ENCODE measurements at regions not wholly inside any gene's neighbourhood (a gene's known extent, or its start where the extent isn't known, plus 50 kb on each side); places are given as distances from the start of the nearest gene placed in this dataset.

DNA sequence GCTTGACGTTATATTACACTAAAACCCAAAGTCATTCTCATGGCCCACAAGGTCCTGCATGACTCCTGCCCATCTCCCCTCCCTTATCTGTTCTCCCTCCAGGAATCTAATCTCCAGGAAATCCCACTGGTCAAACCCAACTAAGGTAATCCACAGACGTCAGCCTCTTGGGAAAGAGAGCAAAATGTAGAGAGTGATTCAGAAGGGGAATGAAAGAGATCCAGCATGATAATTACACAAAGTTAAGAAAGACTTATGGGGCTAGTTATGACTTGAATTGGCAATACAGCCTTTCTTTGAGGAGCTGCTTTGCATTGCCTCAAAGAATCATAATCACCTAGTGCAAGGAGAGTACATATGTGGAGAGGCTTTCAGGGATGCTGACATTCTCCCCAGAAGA, 137.8 kb upstream of the MYRIP start:
- Histone ChIP-seq H3K4me2 (ENCODE audit: low read length) (no peak overlapping the region), H3K9ac (ENCODE audit: low read length) (no peak overlapping the region), H3K4me3 (ENCODE audit: low read length) (no peak overlapping the region), H4K20me1 (ENCODE audit: insufficient read depth) (no peaks in the 10 kb centered on the region), H3K79me2 (replicated peaks; ENCODE audit: insufficient read depth, low read length) (no peaks in the 10 kb centered on the region), H2AFZ (ENCODE audit: low read depth, low read length) (no peak overlapping the region), H3K36me3 (ENCODE audit: insufficient read depth, low read length) (no peaks in the 10 kb centered on the region), H3K27ac (ENCODE audit: low read length) (no peak overlapping the region), H3F3A (ENCODE audit: insufficient read depth, low read length, poor library complexity, severe bottlenecking) (no peaks in the 10 kb centered on the region), H3K27me3 (ENCODE audit: insufficient read depth, low read depth, low read length) (no peaks in the 10 kb centered on the region), H3K9me2 (ENCODE audit: insufficient read depth, low read length) (no peaks in the 10 kb centered on the region), H3K9me3 (ENCODE audit: low read length) (no peaks in the 10 kb centered on the region)
- TF ChIP-seq TAF1 (IDR thresholded peaks at IDR 0.05; ENCODE audit: low read depth) (no peak), EP300 (conservative IDR thresholded peaks at IDR 0.05; ENCODE audit: poor library complexity, severe bottlenecking) (no peak), RAD21 (conservative IDR thresholded peaks at IDR 0.05) (no peak), POLR2AphosphoS5 (IDR thresholded peaks at IDR 0.05) (no peak), EZH2 (IDR thresholded peaks at IDR 0.05; ENCODE audit: borderline replicate concordance, insufficient read depth, low read length, poor library complexity, severe bottlenecking) (no peak), MXI1 (conservative IDR thresholded peaks at IDR 0.05; ENCODE audit: poor library complexity, severe bottlenecking) (no peak), SMC3 (conservative IDR thresholded peaks at IDR 0.05; ENCODE audit: poor library complexity) (no peak)
- TF ChIP-seq, protein P1, sequence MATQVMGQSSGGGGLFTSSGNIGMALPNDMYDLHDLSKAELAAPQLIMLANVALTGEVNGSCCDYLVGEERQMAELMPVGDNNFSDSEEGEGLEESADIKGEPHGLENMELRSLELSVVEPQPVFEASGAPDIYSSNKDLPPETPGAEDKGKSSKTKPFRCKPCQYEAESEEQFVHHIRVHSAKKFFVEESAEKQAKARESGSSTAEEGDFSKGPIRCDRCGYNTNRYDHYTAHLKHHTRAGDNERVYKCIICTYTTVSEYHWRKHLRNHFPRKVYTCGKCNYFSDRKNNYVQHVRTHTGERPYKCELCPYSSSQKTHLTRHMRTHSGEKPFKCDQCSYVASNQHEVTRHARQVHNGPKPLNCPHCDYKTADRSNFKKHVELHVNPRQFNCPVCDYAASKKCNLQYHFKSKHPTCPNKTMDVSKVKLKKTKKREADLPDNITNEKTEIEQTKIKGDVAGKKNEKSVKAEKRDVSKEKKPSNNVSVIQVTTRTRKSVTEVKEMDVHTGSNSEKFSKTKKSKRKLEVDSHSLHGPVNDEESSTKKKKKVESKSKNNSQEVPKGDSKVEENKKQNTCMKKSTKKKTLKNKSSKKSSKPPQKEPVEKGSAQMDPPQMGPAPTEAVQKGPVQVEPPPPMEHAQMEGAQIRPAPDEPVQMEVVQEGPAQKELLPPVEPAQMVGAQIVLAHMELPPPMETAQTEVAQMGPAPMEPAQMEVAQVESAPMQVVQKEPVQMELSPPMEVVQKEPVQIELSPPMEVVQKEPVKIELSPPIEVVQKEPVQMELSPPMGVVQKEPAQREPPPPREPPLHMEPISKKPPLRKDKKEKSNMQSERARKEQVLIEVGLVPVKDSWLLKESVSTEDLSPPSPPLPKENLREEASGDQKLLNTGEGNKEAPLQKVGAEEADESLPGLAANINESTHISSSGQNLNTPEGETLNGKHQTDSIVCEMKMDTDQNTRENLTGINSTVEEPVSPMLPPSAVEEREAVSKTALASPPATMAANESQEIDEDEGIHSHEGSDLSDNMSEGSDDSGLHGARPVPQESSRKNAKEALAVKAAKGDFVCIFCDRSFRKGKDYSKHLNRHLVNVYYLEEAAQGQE (IDR thresholded peaks at IDR 0.05; ENCODE audit: borderline replicate concordance): no peak
- TF ChIP-seq, protein P2, sequence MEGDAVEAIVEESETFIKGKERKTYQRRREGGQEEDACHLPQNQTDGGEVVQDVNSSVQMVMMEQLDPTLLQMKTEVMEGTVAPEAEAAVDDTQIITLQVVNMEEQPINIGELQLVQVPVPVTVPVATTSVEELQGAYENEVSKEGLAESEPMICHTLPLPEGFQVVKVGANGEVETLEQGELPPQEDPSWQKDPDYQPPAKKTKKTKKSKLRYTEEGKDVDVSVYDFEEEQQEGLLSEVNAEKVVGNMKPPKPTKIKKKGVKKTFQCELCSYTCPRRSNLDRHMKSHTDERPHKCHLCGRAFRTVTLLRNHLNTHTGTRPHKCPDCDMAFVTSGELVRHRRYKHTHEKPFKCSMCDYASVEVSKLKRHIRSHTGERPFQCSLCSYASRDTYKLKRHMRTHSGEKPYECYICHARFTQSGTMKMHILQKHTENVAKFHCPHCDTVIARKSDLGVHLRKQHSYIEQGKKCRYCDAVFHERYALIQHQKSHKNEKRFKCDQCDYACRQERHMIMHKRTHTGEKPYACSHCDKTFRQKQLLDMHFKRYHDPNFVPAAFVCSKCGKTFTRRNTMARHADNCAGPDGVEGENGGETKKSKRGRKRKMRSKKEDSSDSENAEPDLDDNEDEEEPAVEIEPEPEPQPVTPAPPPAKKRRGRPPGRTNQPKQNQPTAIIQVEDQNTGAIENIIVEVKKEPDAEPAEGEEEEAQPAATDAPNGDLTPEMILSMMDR (IDR thresholded peaks at IDR 0.05; ENCODE audit: poor library complexity, severe bottlenecking): no peak

DNA sequence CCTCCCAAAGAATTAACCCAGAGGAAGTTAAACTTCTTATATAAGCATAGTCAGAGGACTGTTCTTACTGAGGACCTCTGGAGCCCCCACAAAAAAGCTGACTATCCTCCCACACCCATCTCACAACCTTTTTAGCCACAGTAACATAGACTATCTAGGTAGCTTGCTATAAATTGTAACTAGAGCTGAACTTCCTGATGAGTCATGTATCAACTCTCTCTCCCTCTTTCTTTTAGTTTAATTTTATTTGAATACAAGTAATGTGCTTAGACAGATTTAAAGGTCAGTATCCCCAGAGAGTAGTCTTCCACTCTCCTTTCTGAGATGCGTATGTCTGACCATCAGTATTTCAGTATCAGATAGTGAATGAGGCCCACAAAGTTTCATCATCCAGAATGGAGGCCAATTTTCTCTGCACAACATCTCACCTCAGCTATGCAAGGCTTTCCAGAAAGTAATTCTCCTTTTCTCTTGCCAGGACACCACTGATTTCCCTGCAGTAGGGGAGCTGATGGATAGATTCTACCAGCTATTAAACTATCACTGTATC, 104.0 kb upstream of the MYRIP start:
- H3F3A ChIP-seq (ENCODE audit: insufficient read depth, low read length, poor library complexity, severe bottlenecking): no peaks in the 10 kb centered on the region
- no peaks in the 10 kb centered on the region for H3K9me2 ChIP-seq (ENCODE audit: insufficient read depth, low read length)
- H3K27ac ChIP-seq (ENCODE audit: low read length): no peak overlapping the region
- H4K20me1 ChIP-seq (ENCODE audit: insufficient read depth): no peaks in the 10 kb centered on the region
- no peak overlapping the region for H3K4me2 ChIP-seq (ENCODE audit: low read length)
- no peak overlapping the region for H2AFZ ChIP-seq (ENCODE audit: low read depth, low read length)
- no peak overlapping the region for H3K9ac ChIP-seq (ENCODE audit: low read length)
- H3K79me2 ChIP-seq (replicated peaks; ENCODE audit: insufficient read depth, low read length): no peaks in the 10 kb centered on the region
- no peaks in the 10 kb centered on the region for H3K36me3 ChIP-seq (ENCODE audit: insufficient read depth, low read length)
- no peaks in the 10 kb centered on the region for H3K27me3 ChIP-seq (ENCODE audit: insufficient read depth, low read depth, low read length)
- no peak overlapping the region for H3K4me3 ChIP-seq (ENCODE audit: low read length)
- TF ChIP-seq, protein P1 (IDR thresholded peaks at IDR 0.05; ENCODE audit: borderline replicate concordance): no peak
- TF ChIP-seq TAF1 (IDR thresholded peaks at IDR 0.05; ENCODE audit: low read depth) (no peak), SMC3 (conservative IDR thresholded peaks at IDR 0.05; ENCODE audit: poor library complexity) (no peak), EP300 (conservative IDR thresholded peaks at IDR 0.05; ENCODE audit: poor library complexity, severe bottlenecking) (no peak), MXI1 (conservative IDR thresholded peaks at IDR 0.05; ENCODE audit: poor library complexity, severe bottlenecking) (no peak), EZH2 (IDR thresholded peaks at IDR 0.05; ENCODE audit: borderline replicate concordance, insufficient read depth, low read length, poor library complexity, severe bottlenecking) (no peak), RAD21 (conservative IDR thresholded peaks at IDR 0.05) (no peak), POLR2AphosphoS5 (IDR thresholded peaks at IDR 0.05) (no peak)
- TF ChIP-seq, protein P2 (IDR thresholded peaks at IDR 0.05; ENCODE audit: poor library complexity, severe bottlenecking): no peak
- H3K9me3 ChIP-seq (ENCODE audit: low read length): no peaks in the 10 kb centered on the region

Measured in neural cell (in vitro differentiated cells).